Mesenchymal stem cell (in vitro differentiated cells and primary cell): ENCODE measurements at regions not wholly inside any gene's neighbourhood (a gene's known extent, or its start where the extent isn't known, plus 50 kb on each side); places are given as distances from the start of the nearest gene placed in this dataset.

ENCODE experiments used
- DNase-seq: peaks from one replicate; pipeline ENCODE4 v3.0.0-alpha.2; 2013
- H2AFZ ChIP-seq: one replicate; pipeline ENCODE4 v1.6.1; 2013; ENCODE audit warnings: low read depth, mild to moderate bottlenecking, control low read depth, inconsistent platforms, low read length, moderate library complexity
- H2AK5ac ChIP-seq: 2 replicates; pipeline ENCODE4 v1.6.1; 2013; ENCODE audit warnings: low read length, moderate library complexity, mild to moderate bottlenecking, inconsistent platforms; ENCODE audit not compliant: severe bottlenecking
- H2BK120ac ChIP-seq: one replicate; pipeline ENCODE4 v1.6.1; 2013; ENCODE audit warnings: low read depth, mild to moderate bottlenecking, inconsistent platforms, low read length, moderate library complexity
- H2BK12ac ChIP-seq, 2 experiments: one replicate each; pipeline ENCODE4 v1.6.1; 2013; ENCODE audit warnings: inconsistent platforms in 2 of 2, low read length in 2 of 2, mild to moderate bottlenecking in 2 of 2, moderate library complexity in 2 of 2, control low read depth in 1 of 2
- H2BK15ac ChIP-seq: one replicate; pipeline ENCODE4 v1.6.1; 2013; ENCODE audit warnings: mild to moderate bottlenecking, low read depth, inconsistent platforms; ENCODE audit not compliant: poor library complexity, severe bottlenecking
- H2BK5ac ChIP-seq: 2 replicates; pipeline ENCODE4 v1.6.1; 2013; ENCODE audit warnings: low read depth, mild to moderate bottlenecking, low read length, control low read depth, inconsistent platforms; ENCODE audit not compliant: poor library complexity, severe bottlenecking
- H3K14ac ChIP-seq, 2 experiments: one replicate each; pipeline ENCODE4 v1.6.1; 2013; ENCODE audit warnings: inconsistent platforms in 2 of 2, low read length in 2 of 2, control low read depth in 1 of 2, mild to moderate bottlenecking in 1 of 2, moderate library complexity in 1 of 2
- H3K18ac ChIP-seq, 2 experiments: one replicate each; pipeline ENCODE4 v1.6.1; 2013; ENCODE audit warnings: inconsistent platforms in 2 of 2, low read length in 2 of 2, control low read depth in 1 of 2, low read depth in 1 of 2, mild to moderate bottlenecking in 1 of 2
- H3K23ac ChIP-seq, 2 experiments: one replicate each; pipeline ENCODE4 v1.6.1; 2013; ENCODE audit warnings: inconsistent platforms in 2 of 2, low read length in 2 of 2, mild to moderate bottlenecking in 2 of 2, moderate library complexity in 2 of 2, control low read depth in 1 of 2
- H3K27ac ChIP-seq: 2 replicates; pipeline ENCODE4 v1.5.1; 2013; ENCODE audit warnings: mild to moderate bottlenecking, moderate library complexity, low read length, control low read depth, inconsistent platforms; ENCODE audit not compliant: poor library complexity, severe bottlenecking
- H3K27me3 ChIP-seq, 2 experiments: 2 replicates each; pipeline versions ENCODE4 v1.6.1 to v1.7.0; 2013; ENCODE audit warnings: low read length in 2 of 2, mild to moderate bottlenecking in 2 of 2, moderate library complexity in 2 of 2, control low read depth in 1 of 2, inconsistent platforms in 1 of 2; ENCODE audit not compliant: control insufficient read depth in 1 of 2, insufficient read depth in 1 of 2
- H3K36me3 ChIP-seq, 2 experiments: 2 replicates each; pipeline versions ENCODE4 v1.6.1 to v1.7.0; 2013; ENCODE audit warnings: low read length in 2 of 2, control low read depth in 1 of 2, inconsistent platforms in 1 of 2, low read depth in 1 of 2, mild to moderate bottlenecking in 1 of 2; ENCODE audit not compliant: insufficient read depth in 2 of 2, control insufficient read depth in 1 of 2
- H3K4ac ChIP-seq, 2 experiments: one replicate each; pipeline ENCODE4 v1.6.1; 2013; ENCODE audit warnings: inconsistent platforms in 2 of 2, low read length in 2 of 2, mild to moderate bottlenecking in 2 of 2, moderate library complexity in 2 of 2, control low read depth in 1 of 2, low read depth in 1 of 2
- H3K4me1 ChIP-seq: 2 replicates; pipeline ENCODE4 v1.6.1; 2013; ENCODE audit warnings: low read depth, low read length, control low read depth; ENCODE audit not compliant: control insufficient read depth, insufficient read depth
- H3K4me2 ChIP-seq: 2 replicates; pipeline ENCODE4 v1.6.1; 2013; ENCODE audit warnings: low read length, mild to moderate bottlenecking, inconsistent platforms; ENCODE audit not compliant: poor library complexity, severe bottlenecking
- H3K4me3 ChIP-seq, 2 experiments: 2 replicates each; pipeline versions ENCODE4 v1.5.1 to v1.7.0; 2013; ENCODE audit warnings: low read length in 2 of 2, mild to moderate bottlenecking in 2 of 2, control low read depth in 1 of 2, low read depth in 1 of 2; ENCODE audit not compliant: insufficient read depth in 1 of 2
- H3K79me1 ChIP-seq: replicated peaks from 2 replicates; pipeline ENCODE4 v1.6.1; 2013; ENCODE audit warnings: mild to moderate bottlenecking, control low read depth, low read length, inconsistent platforms; ENCODE audit not compliant: poor library complexity, severe bottlenecking
- H3K9ac ChIP-seq: 2 replicates; pipeline ENCODE4 v1.7.0; 2013; ENCODE audit warnings: mild to moderate bottlenecking, low read length, moderate library complexity
- H3K9me3 ChIP-seq: 2 replicates; pipeline ENCODE4 v1.7.0; 2013; ENCODE audit warnings: mild to moderate bottlenecking, low read length; ENCODE audit not compliant: control insufficient read depth
- H4K8ac ChIP-seq: one replicate; pipeline ENCODE4 v1.6.1; 2013; ENCODE audit warnings: inconsistent platforms, mild to moderate bottlenecking, low read length, moderate library complexity
- H4K91ac ChIP-seq: one replicate; pipeline ENCODE4 v1.6.1; 2013; ENCODE audit warnings: mild to moderate bottlenecking, low read length, inconsistent platforms
- WGBS: methylation state at CpG from one replicate; pipeline ENCODE4 v1.1.7; 2013; ENCODE audit warnings: mixed read lengths; 5-methylcytosine and 5-hydroxymethylcytosine counted together

- 97% methylated on average over 4 of the region's 4 CpGs for WGBS
- H4K91ac ChIP-seq = no peak overlapping the region
- H4K8ac ChIP-seq = no peak overlapping the region
These were observed 472.2 kb upstream of the RUNX1 start for GRCh38 chr21:35521293-35521692.

GRCh38 chr21:35520856-35521255, 471.8 kb upstream of the RUNX1 start:
- Histone ChIP-seq H2AFZ (no peak overlapping the region), H3K79me1 (no peaks in the 10 kb centered on the region), H3K4me3 (no peak overlapping the region), H3K9ac (no peak overlapping the region), H4K91ac (no peak overlapping the region), H3K27ac (no peak overlapping the region), H4K8ac (no peak overlapping the region), H3K4me2 (no peak overlapping the region), H2BK12ac (no peak overlapping the region), H2AK5ac (no peak overlapping the region), H2BK120ac (no peak overlapping the region), H3K18ac (peak overlapping the region in 1 of 2 experiments; percentile 49), H3K36me3 (no peaks in the 10 kb centered on the region), H3K4ac (no peak overlapping the region), H2BK15ac (no peak overlapping the region), H3K23ac (no peak overlapping the region), H3K27me3 (no peaks in the 10 kb centered on the region), H3K9me3 (no peaks in the 10 kb centered on the region), H2BK5ac (no peak overlapping the region), H3K4me1 (no peaks in the 10 kb centered on the region), H3K14ac (no peak overlapping the region)
- no peak for DNase-seq
- no CpG with 5 or more reads among the region's 1 CpG for WGBS

More at GRCh38 chr21:35521293-35521692, 472.2 kb upstream of the RUNX1 start:
- no peak overlapping the region for H2BK120ac ChIP-seq
- no peaks in the 10 kb centered on the region for H3K4me1 ChIP-seq
- no peaks in the 10 kb centered on the region for H3K36me3 ChIP-seq
- H3K9ac ChIP-seq = no peak overlapping the region
- no peak overlapping the region for H3K18ac ChIP-seq
- no peak overlapping the region for H2AK5ac ChIP-seq
- H3K79me1 ChIP-seq = no peaks in the 10 kb centered on the region
- no peak overlapping the region for H3K27ac ChIP-seq
- no peak overlapping the region for H3K4me2 ChIP-seq
- no peak overlapping the region for H3K14ac ChIP-seq
- no peak overlapping the region for H2AFZ ChIP-seq
- H3K4ac ChIP-seq = no peak overlapping the region
- H3K4me3 ChIP-seq = no peak overlapping the region
- H3K27me3 ChIP-seq = no peaks in the 10 kb centered on the region
- H2BK12ac ChIP-seq = peak overlapping the region in 1 of 2 experiments; percentile 47
- H2BK15ac ChIP-seq = no peak overlapping the region
- no peak for DNase-seq
- no peak overlapping the region for H2BK5ac ChIP-seq
- H3K23ac ChIP-seq = no peak overlapping the region
- H3K9me3 ChIP-seq = no peaks in the 10 kb centered on the region

GRCh38 chr21:35520302-35520701, 471.2 kb upstream of the RUNX1 start:
- Histone ChIP-seq H2BK15ac (no peak overlapping the region), H2BK5ac (no peak overlapping the region), H3K79me1 (no peaks in the 10 kb centered on the region), H2BK120ac (no peak overlapping the region), H3K36me3 (no peaks in the 10 kb centered on the region), H4K91ac (no peak overlapping the region), H3K4me3 (no peak overlapping the region), H3K4me1 (no peaks in the 10 kb centered on the region), H2BK12ac (no peak overlapping the region), H2AK5ac (no peak overlapping the region), H3K9ac (no peak overlapping the region), H3K27me3 (no peaks in the 10 kb centered on the region), H3K4ac (peak overlapping the region in 1 of 2 experiments; percentile 26), H3K27ac (no peak overlapping the region), H3K9me3 (no peaks in the 10 kb centered on the region), H3K14ac (no peak overlapping the region), H3K4me2 (no peak overlapping the region), H3K23ac (no peak overlapping the region), H4K8ac (no peak overlapping the region), H2AFZ (no peak overlapping the region), H3K18ac (no peak overlapping the region)
- WGBS = 37% methylated on average over 7 of the region's 8 CpGs
- DNase-seq = peak; percentile 83

GRCh38 chr21:35517865-35518264, 468.8 kb upstream of the RUNX1 start:
- no peak overlapping the region for H3K18ac ChIP-seq
- no peak for DNase-seq
- peak overlapping the region in 1 of 2 experiments; percentile 32 for H3K14ac ChIP-seq
- no peaks in the 10 kb centered on the region for H3K9me3 ChIP-seq
- H3K27ac ChIP-seq = no peak overlapping the region
- H2BK120ac ChIP-seq = no peak overlapping the region
- no peak overlapping the region for H2BK5ac ChIP-seq
- H2AFZ ChIP-seq = no peak overlapping the region
- H2BK12ac ChIP-seq = no peak overlapping the region
- no peaks in the 10 kb centered on the region for H3K27me3 ChIP-seq
- no peak overlapping the region for H4K91ac ChIP-seq
- no peak overlapping the region for H3K23ac ChIP-seq
- no peaks in the 10 kb centered on the region for H3K36me3 ChIP-seq
- no peak overlapping the region for H3K9ac ChIP-seq
- 72% methylated on average over 5 of the region's 6 CpGs for WGBS
- H3K4me3 ChIP-seq = no peak overlapping the region
- H2AK5ac ChIP-seq = no peak overlapping the region
- H4K8ac ChIP-seq = no peak overlapping the region
- no peak overlapping the region for H3K4ac ChIP-seq
- no peak overlapping the region for H2BK15ac ChIP-seq
- H3K79me1 ChIP-seq = no peaks in the 10 kb centered on the region
- no peak overlapping the region for H3K4me2 ChIP-seq
- no peaks in the 10 kb centered on the region for H3K4me1 ChIP-seq
